GM11168 (cell line): ENCODE measurements at regions not wholly inside any gene's neighbourhood (a gene's known extent, or its start where the extent isn't known, plus 50 kb on each side); places are given as distances from the start of the nearest gene placed in this dataset.

ENCODE experiments used
- in situ Hi-C: fragments of 300-500 bp; cut with MboI; formaldehyde crosslinking; loops from one replicate; pipeline ENCODE4 v1.12.0; 2022; ENCODE audit warnings: low sequenced_read_pairs; ENCODE audit not compliant: unreplicated experiment

DNA sequence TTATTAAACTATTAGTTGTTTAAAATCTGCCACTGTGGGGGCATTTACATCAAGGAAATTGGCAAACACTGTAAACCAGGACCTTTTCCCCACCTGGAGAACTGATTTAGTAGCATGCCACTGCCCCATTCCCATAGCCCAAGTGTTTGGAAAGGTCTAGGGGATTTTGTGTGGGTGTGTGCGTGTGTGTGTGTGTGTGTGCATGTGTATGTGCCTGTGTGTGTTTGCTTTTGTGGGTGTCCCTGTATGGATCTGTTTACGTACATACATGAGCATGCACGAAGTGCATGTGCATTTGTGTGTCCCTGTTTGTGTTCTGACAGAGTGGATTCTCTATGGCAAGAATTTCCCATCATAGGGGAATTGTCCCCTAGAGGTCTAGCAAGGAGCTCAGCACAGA lies 62.7 kb upstream of the LMO1 start:
- in situ Hi-C loops = no loop called here

DNA sequence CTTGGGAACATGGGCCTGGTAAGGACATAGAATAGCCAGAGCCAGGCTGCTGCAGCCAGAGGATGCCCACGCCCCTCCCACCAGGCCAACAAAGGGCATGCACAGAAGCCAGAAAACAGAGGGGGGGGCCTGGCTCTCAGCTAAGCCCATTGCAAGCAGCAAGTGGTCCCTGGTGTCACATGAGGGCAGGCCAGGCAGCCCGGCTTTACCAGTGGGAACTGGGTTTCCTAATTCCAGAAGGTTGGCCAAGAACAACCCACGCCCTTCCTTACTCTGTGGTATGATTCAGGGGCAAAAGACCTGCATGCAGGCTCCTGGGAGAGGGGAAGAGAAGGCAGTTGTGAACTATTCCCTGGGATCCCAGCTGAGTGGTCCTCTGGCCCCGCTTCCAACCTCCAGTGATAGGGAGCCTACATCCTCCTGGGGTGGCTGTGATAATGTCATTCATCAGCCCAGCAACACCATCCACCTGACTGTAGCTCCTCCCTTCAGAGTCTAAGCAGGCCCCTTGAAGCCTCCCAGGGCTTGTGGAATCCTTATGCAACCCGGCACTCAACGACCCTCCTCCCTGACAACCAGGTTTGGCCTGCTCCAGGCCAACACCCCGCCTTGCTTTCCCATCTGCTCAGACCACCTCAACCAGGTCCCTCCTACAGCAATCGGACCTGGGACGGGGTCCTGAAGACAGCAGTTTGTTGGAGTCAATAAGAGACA lies 62.1 kb upstream of the LMO1 start:
- in situ Hi-C loops = no loop called here

DNA sequence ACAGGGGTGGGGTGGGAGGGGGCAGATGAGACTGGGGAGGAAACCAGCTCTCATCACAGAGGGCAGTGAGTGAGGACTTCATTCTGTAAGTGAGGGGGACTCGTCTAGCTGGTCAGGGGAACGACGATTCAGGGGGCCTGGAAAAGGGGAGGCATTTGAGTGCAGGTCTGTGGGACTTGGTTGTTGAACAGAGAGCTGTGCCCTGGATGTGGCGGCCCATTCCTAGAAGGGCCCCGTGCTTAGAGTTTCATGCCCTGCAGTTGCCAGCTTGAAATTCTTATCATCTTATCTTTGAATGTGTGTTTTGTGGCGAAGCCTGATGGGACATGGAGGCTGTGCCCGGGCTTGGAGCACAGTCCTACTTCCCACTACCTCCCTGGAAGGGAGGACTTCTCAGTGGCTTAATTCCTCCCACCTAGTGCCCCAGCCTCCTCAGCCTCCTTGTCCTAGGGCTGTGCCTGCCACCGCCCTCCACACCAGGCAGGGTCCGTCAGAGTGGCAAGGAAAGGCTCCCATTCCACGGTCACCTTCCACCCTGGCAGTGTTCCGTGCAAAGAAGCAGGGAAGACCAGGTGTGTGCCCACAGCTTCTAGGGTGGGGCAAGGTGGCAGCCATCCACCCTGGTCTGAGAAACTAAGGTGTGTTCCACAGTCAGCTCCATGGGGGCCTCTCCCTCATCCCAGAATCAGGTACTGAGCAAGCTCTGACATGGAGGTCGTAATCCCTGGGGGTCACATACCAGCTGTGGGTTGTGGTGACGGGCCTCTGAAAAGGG lies 59.7 kb upstream of the LMO1 start:
- in situ Hi-C loops = no loop called here

DNA sequence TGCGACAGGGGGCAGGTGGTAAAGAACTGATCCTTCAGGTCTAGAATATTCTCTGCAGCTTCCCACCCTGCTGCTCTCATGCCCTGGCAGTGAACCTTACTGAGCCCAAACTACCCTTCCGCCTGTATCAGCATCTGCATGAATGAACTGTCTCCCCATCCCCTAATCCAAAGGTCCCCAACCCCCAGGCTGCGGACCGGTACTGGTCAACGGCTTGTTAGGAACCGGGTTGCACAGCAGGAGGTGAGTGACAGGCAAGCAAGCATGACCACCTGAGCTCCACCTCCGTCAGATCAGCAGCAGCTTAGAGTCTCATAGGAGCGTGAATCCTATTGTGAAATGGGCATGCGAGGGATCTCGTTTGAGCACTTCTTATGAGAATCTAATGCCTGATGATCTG lies 58.2 kb upstream of the LMO1 start:
- in situ Hi-C loops = no loop called here

DNA sequence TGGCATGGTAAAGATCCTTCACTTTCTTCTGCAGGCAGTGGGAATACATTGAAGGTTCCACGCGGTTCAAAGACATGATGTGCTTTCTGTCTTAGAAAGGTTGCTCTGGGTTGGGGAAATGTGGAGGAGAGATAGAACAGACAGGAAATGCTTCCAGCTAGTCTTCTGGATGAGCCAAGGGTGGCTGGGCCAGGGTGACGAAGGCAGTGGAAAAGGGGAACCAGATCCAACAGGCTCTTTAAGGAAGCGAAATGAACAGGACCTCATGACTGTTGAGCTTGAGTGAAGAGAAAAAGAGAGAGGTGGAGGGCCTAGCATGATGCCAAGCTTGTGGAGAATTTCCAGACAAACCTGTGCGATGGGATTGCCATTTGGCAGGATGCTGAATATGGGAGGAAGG lies 56.4 kb upstream of the LMO1 start:
- in situ Hi-C loops = no loop called here

DNA sequence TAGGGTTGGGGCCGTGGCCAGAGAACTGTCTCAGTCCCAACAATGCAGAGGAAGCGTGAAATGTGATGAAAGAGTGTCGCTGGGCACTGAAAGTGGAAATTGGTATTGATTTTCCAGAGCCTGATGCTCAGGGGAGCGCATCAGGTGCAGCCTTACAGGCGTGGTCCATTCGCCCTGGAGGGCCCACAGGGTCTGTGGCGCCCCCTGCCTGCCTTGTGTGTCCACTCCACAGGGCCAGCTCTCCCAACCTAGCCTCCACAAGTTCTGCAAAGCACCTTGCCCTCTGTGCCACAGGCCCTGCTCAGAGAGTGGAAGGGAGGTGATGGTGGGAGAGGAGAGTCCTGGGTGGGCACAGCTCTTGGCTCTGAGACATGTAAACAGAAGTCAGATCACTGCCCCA lies 54.9 kb upstream of the LMO1 start:
- in situ Hi-C loops = no loop called here

DNA sequence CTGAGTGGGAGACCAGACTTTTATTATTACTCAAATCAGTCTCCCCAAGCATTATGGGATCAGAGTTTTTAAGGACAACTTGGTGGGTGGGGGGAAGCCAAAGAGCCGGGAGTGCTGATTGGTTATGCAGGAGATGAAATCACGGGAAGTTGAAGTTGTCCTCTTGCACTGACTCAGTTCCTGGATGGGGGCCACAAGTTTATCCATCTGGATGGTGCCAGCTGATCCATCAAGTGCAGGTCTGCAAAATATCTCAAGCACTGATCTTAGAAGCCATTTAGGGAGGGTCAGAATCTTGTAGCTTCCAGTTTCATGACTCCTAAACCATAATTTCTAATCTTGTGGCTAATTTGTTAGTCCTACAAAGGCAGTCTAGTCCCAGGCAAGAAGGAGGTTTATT lies 53.5 kb upstream of the LMO1 start:
- in situ Hi-C loops = no loop called here

DNA sequence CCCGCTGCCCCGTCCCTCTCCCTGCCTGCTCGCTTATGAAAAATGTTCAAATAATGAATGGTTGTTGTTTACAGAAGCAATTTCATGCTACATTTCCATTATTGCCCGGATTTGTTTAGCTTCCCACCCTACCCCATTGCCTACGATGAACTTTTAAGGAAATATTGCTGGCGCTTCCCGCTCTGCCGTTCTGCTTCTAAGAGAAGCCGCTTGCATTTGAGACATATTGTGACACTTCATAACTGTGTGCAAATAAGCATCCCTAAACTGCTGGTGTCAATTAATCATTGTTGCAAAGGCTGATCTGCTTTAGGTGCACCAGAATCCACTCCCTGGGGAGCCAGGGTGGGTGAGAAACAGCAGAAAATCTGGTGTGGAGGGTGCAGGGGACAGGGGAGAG lies 52.3 kb upstream of the LMO1 start:
- in situ Hi-C loops = no loop called here

DNA sequence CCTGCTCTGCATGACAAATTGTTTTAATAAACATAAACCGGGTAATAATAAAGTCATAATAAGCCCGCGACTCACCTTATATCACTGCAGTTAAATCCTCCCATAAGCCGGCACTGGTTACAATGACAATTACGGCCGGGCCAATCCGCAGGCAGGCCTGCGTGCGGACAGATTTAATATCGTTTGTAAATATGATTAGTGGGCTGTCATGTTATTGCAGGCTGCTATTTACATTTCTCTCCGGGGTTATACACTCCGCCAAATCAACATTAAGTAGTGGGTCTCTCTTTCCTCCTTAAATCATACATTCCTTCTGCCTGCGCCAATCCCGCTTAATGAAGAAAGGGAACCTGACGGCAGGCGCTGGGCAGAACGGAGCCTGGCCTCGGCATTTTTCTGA lies 51.8 kb upstream of the LMO1 start:
- in situ Hi-C loops = no loop called here

DNA sequence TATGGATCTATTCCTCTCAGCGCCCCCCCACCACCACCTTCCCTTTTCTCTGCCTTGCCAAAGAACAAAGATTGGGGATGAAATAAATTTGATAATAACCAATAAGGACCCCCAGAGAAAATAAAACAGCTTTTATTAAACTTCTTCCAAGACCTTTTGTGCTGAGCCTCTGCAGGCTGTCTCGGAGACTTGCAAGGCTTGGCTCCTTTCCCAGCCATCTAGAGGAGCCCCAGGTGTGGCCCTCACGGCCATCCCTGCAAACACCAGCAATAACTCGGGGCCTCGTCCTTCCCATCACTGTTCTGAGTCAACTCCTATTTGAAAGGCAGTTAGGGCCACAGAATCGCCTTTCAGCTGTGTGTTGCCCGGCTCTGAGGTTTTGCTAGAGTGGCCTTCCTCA lies 51.2 kb upstream of the LMO1 start:
- in situ Hi-C loops = no loop called here

DNA sequence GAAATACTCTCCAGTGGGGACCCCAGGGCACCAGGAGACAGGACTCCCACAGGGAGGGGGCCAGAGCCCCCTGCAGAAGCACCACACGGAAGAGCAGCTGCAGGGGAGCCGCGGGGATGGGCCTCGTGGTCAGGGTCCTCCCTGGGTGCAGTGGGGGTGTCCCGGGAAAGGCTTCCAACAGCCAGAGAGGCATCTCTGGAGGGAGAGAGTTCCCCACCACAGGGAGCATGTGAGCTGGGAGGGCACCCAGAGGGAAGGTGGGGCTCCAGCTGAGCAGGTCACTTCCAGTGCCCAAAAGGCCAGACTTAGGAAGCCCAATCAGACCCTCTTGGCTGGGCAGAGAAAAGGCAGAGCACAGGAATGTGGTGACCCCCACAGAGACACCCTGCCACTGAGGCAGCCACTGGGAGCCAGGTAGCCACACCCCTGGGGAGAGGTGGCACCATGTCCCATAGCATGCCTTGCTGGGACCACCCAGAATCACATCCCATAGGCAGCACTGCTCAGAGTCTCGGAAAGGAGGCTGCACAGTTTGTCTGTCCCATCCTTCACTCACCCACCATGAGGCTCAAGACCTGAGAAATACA lies 49.9 kb upstream of the LMO1 start:
- in situ Hi-C loops = no loop called here
